LoVo (cell line): ENCODE measurements at regions not wholly inside any gene's neighbourhood (a gene's known extent, or its start where the extent isn't known, plus 50 kb on each side); places are given as distances from the start of the nearest gene placed in this dataset.

ENCODE experiments used
- DNase-seq: peaks from one replicate; pipeline ENCODE4 v3.0.0-alpha.2; 2016; ENCODE audit warnings: low spot score

GRCh38 chr12:40618636-40619035, 73.6 kb upstream of the CNTN1 start:
- no peak for DNase-seq

- no peak for DNase-seq
Observed at GRCh38 chr12:40620564-40621019, 71.6 kb upstream of the CNTN1 start.

GRCh38 chr12:40622246-40622838, 69.9 kb upstream of the CNTN1 start:
- DNase-seq, result peak; percentile 68

GRCh38 chr12:40632171-40632570, 60.1 kb upstream of the CNTN1 start:
- DNase-seq, result no peak

- DNase-seq, result no peak
Observed at GRCh38 chr12:40632933-40633332, 59.3 kb upstream of the CNTN1 start.

GRCh38 chr12:40634517-40635131, 57.6 kb upstream of the CNTN1 start:
- no peak for DNase-seq

GRCh38 chr12:40635141-40635731, 57.0 kb upstream of the CNTN1 start:
- DNase-seq, result no peak
